ENCODE measurements at regions not wholly inside any gene's neighbourhood (a gene's known extent, or its start where the extent isn't known, plus 50 kb on each side); places are given as distances from the start of the nearest gene placed in this dataset.

- 56 to 59% methylated on average over 4 of the region's 4 CpGs for WGBS, 2 donors
- intact Hi-C loops (cut with DNase I): no loop called here
- Histone ChIP-seq H3K27ac (no peak overlapping the region), H3K27me3 (no peaks in the 10 kb centered on the region), H3K4me3 (replicated peaks in 1 of 3) (no peak overlapping the region), H3K4me1 (no peaks in the 10 kb centered on the region), H3K36me3 (no peaks in the 10 kb centered on the region), H3K9me3 (no peaks in the 10 kb centered on the region)
- TF ChIP-seq POLR2A (IDR thresholded peaks at IDR 0.05): no peak
- TF ChIP-seq, protein P1, sequence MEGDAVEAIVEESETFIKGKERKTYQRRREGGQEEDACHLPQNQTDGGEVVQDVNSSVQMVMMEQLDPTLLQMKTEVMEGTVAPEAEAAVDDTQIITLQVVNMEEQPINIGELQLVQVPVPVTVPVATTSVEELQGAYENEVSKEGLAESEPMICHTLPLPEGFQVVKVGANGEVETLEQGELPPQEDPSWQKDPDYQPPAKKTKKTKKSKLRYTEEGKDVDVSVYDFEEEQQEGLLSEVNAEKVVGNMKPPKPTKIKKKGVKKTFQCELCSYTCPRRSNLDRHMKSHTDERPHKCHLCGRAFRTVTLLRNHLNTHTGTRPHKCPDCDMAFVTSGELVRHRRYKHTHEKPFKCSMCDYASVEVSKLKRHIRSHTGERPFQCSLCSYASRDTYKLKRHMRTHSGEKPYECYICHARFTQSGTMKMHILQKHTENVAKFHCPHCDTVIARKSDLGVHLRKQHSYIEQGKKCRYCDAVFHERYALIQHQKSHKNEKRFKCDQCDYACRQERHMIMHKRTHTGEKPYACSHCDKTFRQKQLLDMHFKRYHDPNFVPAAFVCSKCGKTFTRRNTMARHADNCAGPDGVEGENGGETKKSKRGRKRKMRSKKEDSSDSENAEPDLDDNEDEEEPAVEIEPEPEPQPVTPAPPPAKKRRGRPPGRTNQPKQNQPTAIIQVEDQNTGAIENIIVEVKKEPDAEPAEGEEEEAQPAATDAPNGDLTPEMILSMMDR (IDR thresholded peaks at IDR 0.05): no peak
- DNase-seq: no peak
Measured at GRCh38 chr5:62152394-62153087, 153.5 kb upstream of the KIF2A start.

DNA sequence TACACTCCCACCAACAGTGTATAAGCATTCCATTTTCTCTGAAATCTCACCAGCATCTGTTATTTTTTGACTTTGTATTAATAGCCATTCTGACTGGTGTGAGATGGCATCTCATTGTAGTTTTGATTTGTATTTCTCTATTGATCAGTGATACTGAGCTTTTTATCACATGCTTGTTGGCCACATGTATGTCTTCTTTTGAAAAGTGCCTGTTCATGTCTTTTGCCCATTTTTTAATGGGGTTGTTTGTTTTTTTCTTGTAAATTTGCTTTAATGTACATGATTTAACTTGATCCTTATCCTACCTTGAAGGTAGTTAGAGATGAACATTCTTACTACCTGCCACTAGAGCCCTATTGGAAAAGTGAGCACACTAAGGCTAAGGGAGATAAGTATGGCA lies 151.2 kb upstream of the KIF2A start:
- Histone ChIP-seq H3K27me3 (no peaks in the 10 kb centered on the region), H3K36me3 (no peaks in the 10 kb centered on the region), H3K9me3 (no peaks in the 10 kb centered on the region), H3K4me1 (no peaks in the 10 kb centered on the region), H3K4me3 (replicated peaks in 1 of 3) (no peak overlapping the region), H3K27ac (no peak overlapping the region)
- intact Hi-C loops (cut with DNase I): no loop called here
- no peak for DNase-seq
- TF ChIP-seq, protein P1 (IDR thresholded peaks at IDR 0.05): no peak
- no peak for TF ChIP-seq POLR2A (IDR thresholded peaks at IDR 0.05)

DNA sequence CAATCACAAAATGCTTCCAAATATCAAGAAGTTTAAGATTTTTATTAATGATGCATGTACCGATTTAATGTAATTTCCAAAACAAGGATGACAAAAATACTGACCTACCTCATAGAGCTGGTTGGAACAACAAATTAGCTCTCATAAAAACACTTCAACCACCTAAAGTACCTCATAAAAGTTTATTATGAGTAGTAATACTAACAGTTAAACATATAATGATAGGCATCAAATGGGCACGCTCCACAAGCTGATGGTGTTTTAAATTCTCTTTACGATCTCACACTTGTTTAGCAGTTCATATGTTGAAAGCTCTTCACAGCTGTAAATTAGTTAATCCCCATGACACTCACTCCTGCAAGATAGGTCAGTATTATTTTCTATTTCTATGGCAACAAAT lies 150.0 kb upstream of the KIF2A start:
- no peak for DNase-seq
- intact Hi-C loops (cut with DNase I): no loop called here
- no peaks in the 10 kb centered on the region for H3K9me3 ChIP-seq
- H3K27ac ChIP-seq: no peak overlapping the region
- H3K36me3 ChIP-seq: no peaks in the 10 kb centered on the region
- no peaks in the 10 kb centered on the region for H3K27me3 ChIP-seq
- TF ChIP-seq POLR2A (IDR thresholded peaks at IDR 0.05): no peak
- TF ChIP-seq, protein P1 (IDR thresholded peaks at IDR 0.05): no peak
- 90 to 91% methylated on average over 3 of the region's 3 CpGs for WGBS, 2 donors
- no peaks in the 10 kb centered on the region for H3K4me1 ChIP-seq
- H3K4me3 ChIP-seq (replicated peaks in 1 of 3): no peak overlapping the region

DNA sequence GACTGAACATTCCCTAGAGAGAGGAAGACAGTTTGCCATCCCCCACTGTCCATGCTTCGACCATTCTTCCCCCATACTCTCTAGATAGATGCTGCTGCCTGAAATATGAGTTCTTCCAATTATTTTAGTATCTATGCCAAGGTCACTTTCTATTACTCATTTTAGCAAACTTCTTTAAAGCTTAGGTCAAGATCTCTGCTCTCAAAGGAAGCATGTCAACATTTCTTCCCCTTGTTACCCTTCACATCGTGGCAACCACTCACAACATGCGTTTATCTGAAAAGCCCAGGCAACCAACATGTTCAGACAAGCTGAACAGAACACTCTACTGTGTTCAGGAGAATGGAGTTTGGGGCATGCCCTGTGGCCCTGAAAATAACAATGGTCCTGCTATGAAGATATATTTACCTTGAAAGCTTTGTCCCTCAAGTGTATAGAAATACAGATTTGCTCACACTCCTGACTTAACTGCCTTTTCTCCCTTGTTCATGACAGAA lies 138.4 kb upstream of the KIF2A start:
- Histone ChIP-seq H3K9me3 (no peaks in the 10 kb centered on the region), H3K27me3 (no peaks in the 10 kb centered on the region), H3K4me3 (replicated peaks in 1 of 3) (no peak overlapping the region), H3K36me3 (no peaks in the 10 kb centered on the region), H3K4me1 (no peaks in the 10 kb centered on the region), H3K27ac (no peak overlapping the region)
- no peak for TF ChIP-seq POLR2A (IDR thresholded peaks at IDR 0.05)
- TF ChIP-seq, protein P1 (IDR thresholded peaks at IDR 0.05): no peak
- no peak for DNase-seq
- WGBS, 2 donors: 65 to 72% methylated on average over 3 of the region's 3 CpGs
- intact Hi-C loops (cut with DNase I): no loop called here

- Histone ChIP-seq H3K27me3 (no peaks in the 10 kb centered on the region), H3K4me3 (replicated peaks in 1 of 3) (no peak overlapping the region), H3K36me3 (no peaks in the 10 kb centered on the region), H3K4me1 (no peaks in the 10 kb centered on the region), H3K9me3 (no peaks in the 10 kb centered on the region), H3K27ac (no peak overlapping the region)
- intact Hi-C loops (cut with DNase I): no loop called here
- no peak for DNase-seq
- TF ChIP-seq POLR2A (IDR thresholded peaks at IDR 0.05): no peak
- TF ChIP-seq, protein P1 (IDR thresholded peaks at IDR 0.05): no peak
- WGBS, 2 donors: 64 to 73% methylated on average over 7 of the region's 7 CpGs
Measured at GRCh38 chr5:62168506-62169281, 137.3 kb upstream of the KIF2A start.
